ENCODE measurements at regions not wholly inside any gene's neighbourhood (a gene's known extent, or its start where the extent isn't known, plus 50 kb on each side); places are given as distances from the start of the nearest gene placed in this dataset.

GRCh38 chr3:24999357-24999756 lies 428.7 kb upstream of the RARB start:
- no peak for DNase-seq (ENCODE audit: low read depth in 3 of 3)

DNA sequence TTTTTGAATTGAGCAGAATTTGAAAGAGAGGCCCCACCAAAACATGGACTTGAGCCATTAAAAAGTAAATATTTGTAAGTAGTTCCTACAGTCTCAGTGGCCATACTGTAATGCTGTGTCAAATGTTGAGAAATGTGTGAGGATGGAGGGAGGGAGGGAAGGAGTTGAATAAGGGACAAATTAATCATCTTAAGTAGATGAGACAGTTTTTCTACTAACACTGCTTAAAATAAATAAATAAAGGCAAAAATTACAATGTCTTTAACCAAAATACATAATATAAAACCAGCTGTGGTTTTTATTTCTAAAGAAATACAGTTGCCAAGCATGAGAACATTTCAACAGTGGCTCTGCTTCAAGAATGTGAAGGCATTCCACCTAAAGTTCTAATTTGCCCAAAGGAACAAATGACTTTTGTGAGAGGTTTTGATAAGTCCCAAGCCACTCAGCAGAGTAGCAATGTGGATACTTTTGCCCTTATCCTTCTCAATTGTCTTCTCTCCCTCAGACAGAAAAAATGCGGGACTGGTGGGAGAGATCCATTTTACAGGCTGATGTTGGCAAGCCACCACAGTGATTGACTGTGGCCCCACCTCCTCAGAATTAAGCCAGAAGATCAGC lies 427.0 kb upstream of the RARB start:
- DNase-seq (ENCODE audit: low read depth in 3 of 3) = no peak

GRCh38 chr3:25002052-25002451 lies 426.0 kb upstream of the RARB start:
- DNase-seq (ENCODE audit: low read depth in 3 of 3) = no peak

- DNase-seq (ENCODE audit: low read depth in 3 of 3) = no peak
These were observed 419.9 kb upstream of the RARB start for GRCh38 chr3:25007974-25008658.

DNA sequence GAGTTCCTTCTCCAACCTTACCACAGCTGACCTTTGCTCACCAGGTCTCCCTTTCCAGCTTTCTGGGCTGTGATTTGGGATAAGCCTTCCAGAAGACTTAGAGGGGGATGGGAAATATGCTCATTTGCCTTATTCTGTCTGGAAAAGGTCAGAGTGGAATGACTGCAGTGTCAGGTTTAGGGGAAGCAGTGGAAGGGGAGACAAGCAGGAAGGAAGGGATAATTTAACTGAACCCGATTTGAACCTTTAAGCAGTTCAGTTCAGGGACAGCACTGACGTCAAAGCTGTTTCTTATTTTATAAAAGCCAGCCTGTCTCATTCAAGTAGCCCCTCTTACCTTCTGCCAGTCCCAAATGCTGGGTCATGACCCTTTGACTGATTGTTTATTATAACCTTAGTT lies 418.4 kb upstream of the RARB start:
- no peak for DNase-seq (ENCODE audit: low read depth in 3 of 3)

DNA sequence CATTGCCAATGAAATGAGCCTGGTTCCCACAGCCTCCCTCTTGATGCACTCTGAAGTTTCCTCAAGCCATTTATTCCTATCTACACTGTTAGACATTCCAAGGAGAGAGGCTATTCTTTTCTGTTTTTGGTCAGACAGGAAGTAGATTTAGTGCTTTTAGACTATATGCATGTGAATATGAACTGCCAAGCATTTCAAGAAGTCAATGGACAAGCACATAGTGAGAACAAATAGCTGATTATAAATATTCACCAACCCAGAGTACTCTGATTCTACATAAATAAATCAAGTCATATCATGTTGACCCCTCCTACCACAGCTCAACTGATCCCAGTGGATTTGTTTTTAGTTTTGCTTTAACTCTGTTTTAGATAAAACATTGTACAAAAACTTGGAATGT lies 412.5 kb upstream of the RARB start:
- no peak for DNase-seq (ENCODE audit: low read depth in 3 of 3)

- no peak for DNase-seq (ENCODE audit: low read depth in 3 of 3)
These were observed 409.2 kb upstream of the RARB start for GRCh38 chr3:25018909-25019308.

DNA sequence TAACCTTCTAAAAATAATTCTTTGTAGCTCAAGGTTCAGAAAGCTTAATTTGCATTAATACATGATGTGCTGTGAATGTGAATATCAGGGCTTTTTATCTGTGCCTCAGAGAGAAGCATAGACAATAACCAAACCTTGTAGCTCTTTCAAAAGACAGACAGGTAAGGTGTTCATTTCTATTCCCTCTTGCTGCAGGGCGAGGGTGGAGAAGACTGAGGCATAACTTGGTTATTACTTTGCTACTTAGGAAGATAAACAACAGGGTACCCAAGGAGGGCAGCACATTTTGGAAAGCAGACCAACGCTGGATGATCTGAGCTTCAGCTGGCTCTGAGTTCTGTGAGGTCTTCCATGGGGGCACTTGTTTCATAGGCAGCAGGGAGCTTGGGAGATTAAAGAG lies 408.6 kb upstream of the RARB start:
- DNase-seq (ENCODE audit: low read depth in 3 of 3) = no peak

DNA sequence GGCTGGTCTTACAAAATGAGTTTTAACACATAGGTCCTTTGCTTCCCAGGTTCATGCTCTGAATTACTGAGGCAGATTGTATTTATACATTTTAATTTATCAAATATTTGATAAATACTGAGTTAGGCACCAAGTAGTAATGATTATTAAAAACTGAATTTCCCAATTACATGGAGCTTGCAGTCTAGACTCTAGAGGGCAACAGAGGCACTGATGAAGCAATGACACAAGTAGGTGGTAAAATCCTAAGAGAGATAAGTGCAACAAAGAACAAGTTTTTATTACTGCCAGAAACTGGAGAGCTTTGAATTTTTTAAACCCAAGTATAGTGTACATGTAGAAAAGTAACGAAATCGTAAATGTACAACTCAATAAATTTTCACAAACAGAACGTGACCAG lies 406.2 kb upstream of the RARB start:
- no peak for DNase-seq (ENCODE audit: low read depth in 3 of 3)

- no peak for DNase-seq (ENCODE audit: low read depth in 3 of 3)
These were observed 404.2 kb upstream of the RARB start for GRCh38 chr3:25023876-25024275.

GRCh38 chr3:25025236-25025635 lies 402.8 kb upstream of the RARB start:
- DNase-seq (ENCODE audit: low read depth in 3 of 3) = no peak

- DNase-seq (ENCODE audit: low read depth in 3 of 3) = no peak
These were observed 400.4 kb upstream of the RARB start for GRCh38 chr3:25027650-25028049.

- DNase-seq (ENCODE audit: low read depth in 3 of 3) = no peak
These were observed 398.2 kb upstream of the RARB start for GRCh38 chr3:25029820-25030219.

- DNase-seq (ENCODE audit: low read depth in 3 of 3) = no peak
These were observed 395.7 kb upstream of the RARB start for GRCh38 chr3:25032344-25032743.

GRCh38 chr3:25033407-25034029 lies 394.5 kb upstream of the RARB start:
- DNase-seq (ENCODE audit: low read depth in 3 of 3) = no peak

DNA sequence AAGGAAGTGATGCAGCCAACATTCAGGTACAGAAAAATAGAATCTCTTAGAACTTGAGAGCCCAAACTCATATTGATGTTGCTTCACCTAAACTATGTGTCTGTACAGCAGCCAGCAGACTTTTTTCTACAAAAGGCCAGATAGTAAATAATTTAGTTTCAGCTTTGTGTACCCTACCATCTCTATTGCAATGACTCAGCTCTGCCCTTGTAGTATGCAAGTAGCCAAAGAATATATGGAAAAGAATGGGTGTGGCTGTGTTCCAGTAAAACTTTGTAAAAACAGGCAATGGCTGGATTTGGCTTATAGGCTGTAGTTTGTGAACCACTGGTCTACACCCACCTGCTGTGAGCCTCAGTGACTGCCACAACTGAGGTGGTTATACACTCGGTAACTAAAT lies 392.5 kb upstream of the RARB start:
- DNase-seq (ENCODE audit: low read depth in 3 of 3) = no peak

- no peak for DNase-seq (ENCODE audit: low read depth in 3 of 3)
These were observed 391.4 kb upstream of the RARB start for GRCh38 chr3:25036633-25037032.

DNA sequence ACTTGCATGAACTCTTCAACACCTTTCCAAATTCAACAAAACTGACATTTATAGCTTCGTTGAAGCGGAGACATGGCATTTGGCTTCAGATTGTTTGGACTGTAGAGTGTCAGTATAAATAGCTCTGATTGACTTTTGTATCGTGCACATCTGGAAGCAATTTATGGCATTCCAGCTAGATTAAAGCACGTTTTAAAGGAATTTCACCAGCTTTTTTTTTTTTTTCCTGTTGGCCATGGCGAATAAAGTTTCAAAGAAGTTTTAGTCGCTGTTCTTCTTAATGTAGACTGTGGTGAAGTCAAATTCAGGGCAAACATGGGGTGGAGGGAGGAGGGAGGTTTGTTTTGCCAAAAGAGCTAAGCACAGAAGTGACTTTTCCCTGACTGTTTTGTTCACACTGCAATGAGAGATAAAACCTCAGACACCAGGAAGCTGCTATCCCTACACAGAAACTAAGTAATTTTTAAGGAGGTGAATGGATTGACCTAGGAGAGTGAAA lies 391.0 kb upstream of the RARB start:
- no peak for DNase-seq (ENCODE audit: low read depth in 3 of 3)

GRCh38 chr3:25038271-25038670 lies 389.8 kb upstream of the RARB start:
- no peak for DNase-seq (ENCODE audit: low read depth in 3 of 3)

DNA sequence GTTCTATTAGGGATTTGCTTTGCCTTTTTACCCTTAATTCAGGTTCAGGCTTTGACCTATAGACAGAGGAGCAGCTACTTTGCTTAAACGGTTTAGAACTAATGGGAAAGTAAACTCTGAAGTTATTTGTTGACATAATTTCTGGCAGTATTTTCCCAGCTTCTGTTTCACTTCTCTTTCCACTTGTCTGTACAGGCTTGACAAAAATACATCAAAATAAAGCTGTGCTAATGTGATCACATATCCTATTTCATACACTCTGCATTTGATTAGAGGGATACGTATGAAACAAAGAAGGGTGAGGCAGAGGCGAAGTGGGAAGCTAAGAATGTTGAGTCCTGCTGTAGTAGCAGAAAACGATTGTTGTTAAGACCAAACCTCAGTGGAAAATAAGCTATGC lies 389.1 kb upstream of the RARB start:
- DNase-seq (ENCODE audit: low read depth in 3 of 3) = no peak

DNA sequence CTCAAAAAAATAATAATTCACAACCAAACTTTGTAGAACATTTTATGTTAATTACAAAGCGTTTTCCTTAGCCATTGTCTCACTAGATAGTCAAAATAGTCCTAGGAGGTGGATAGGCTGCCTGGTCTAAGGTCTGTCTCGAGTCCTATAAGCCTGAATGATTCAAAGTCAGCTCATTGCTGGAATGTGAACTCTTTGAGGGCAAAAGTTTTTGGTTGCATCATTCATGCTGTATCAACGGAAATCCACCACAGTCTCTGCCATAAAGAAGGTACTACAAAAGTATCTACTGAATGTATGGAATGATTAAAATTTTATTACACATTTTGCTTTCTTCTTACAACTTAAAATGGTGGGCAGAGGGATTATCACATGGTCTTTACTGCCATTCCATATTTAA lies 387.3 kb upstream of the RARB start:
- DNase-seq (ENCODE audit: low read depth in 3 of 3) = no peak

DNA sequence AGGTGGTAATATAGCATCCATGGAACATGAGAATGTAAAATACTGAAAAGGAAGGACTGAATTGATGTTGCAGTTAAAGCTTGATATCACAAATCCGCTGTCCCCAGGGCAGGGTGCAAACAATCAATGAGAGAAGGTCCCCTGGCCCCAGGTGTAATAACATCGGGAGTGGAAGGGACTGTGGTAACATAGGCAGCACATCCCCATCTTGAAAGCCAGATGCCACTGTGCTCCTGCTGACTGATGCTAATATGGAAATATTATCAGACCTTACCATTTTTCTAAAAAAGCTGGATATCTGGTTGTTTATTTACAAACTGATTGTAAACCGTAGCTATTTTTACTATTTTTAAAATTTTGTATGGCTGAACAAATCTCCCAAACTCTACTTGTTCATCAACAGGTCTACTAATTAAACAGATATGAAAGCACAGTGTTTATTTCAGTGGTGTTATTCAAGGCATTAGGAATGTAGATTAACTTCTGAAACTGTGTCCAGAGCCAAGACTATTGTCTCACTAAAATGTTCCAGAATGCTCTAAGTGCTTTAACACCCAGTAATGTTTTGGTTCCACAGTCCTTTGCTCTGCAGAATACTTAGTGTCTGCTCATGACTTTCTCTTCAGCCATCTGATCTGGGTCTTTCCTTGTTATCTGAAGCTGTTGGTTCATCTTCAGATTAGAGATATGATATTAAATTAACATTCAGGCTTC lies 386.0 kb upstream of the RARB start:
- no peak for DNase-seq (ENCODE audit: low read depth in 3 of 3)

DNA sequence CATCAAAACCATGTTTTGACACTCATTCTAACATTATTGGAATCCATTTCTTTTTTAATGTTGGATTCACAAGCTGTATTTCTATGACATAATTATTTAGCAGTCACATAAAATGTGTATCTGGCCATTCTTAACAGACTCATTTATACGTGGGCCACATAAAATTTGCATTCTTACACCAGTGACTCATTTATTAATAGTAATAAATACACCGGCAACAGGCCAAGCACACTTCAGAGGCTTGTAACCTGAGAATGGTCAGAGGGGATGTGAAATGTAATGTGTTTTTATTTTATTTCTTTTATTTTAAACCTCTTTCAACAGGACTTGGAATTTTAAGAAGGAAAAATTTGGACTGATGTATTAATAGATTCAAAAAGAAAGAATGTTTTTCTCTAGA lies 384.9 kb upstream of the RARB start:
- DNase-seq (ENCODE audit: low read depth in 3 of 3) = no peak

Data from stimulated activated CD4-positive, alpha-beta T cell treated with anti-CD3 and anti-CD28 coated beads, TNF-alpha, amount 100 ng/mL, for 4 hours (primary cell).